Transverse colon (tissue), 4 donors: ENCODE measurements at regions not wholly inside any gene's neighbourhood (a gene's known extent, or its start where the extent isn't known, plus 50 kb on each side); places are given as distances from the start of the nearest gene placed in this dataset.

ENCODE experiments used
- DNase-seq: peaks from one replicate; pipeline ENCODE4 v3.0.0-alpha.2; 2019
- H3K27ac ChIP-seq, 4 donors: fragments of 200-600 bp; sonication (generic); 2 replicates each; pipeline ENCODE4 v1.5.1; 2016 to 2018; ENCODE audit warnings: inconsistent platforms in 4 of 4
- H3K27me3 ChIP-seq: fragments of 200-600 bp; sonication (generic); 2 replicates; pipeline ENCODE4 v1.5.1; 2017; ENCODE audit warnings: inconsistent platforms
- H3K36me3 ChIP-seq, 4 donors: fragments of 200-600 bp; sonication (generic); 2 replicates each; pipeline ENCODE4 v1.5.1; 2017 to 2019; ENCODE audit warnings: inconsistent platforms in 4 of 4
- H3K4me1 ChIP-seq, 4 donors: fragments of 200-600 bp; sonication (generic); 2 replicates each; pipeline ENCODE4 v1.5.1; 2017 to 2020; ENCODE audit warnings: inconsistent platforms in 4 of 4
- H3K4me3 ChIP-seq, 4 donors: fragments of 200-600 bp; sonication (generic); 1 replicate in 1 of 4; 2 replicates in 3 of 4; pipeline versions ENCODE4 v1.5.1 to v1.6.1; 2017 to 2019; ENCODE audit warnings: inconsistent platforms in 4 of 4
- H3K9me3 ChIP-seq, 2 donors: fragments of 200-600 bp; sonication (generic); 2 replicates each; pipeline ENCODE4 v1.5.1; 2017 to 2019; ENCODE audit warnings: inconsistent platforms in 2 of 2
- EP300 ChIP-seq: sonication (generic); formaldehyde crosslinking; IDR thresholded peaks from one replicate; pipeline ENCODE4 v1.6.1; 2017; ENCODE audit warnings: antibody characterized with exemption, low read depth
- POLR2A ChIP-seq: fragments of 450-650 bp; IDR thresholded peaks from one replicate; pipeline ENCODE4 v1.6.1; 2016; ENCODE audit warnings: antibody characterized with exemption, mild to moderate bottlenecking, moderate library complexity
- POLR2AphosphoS5 ChIP-seq, 3 donors: sonication (generic); formaldehyde crosslinking; IDR thresholded peaks; one replicate each; pipeline ENCODE4 v1.6.1; 2016; ENCODE audit warnings: antibody characterized with exemption in 3 of 3
- WGBS, 2 donors: methylation state at CpG; one replicate each; pipeline ENCODE4 v1.1.5; 2018; ENCODE audit warnings: low coverage in 1 of 2; 5-methylcytosine and 5-hydroxymethylcytosine counted together
- in situ Hi-C, 4 donors: fragments of 200-750 bp; cut with MboI; loops; one replicate each; pipeline versions ENCODE4 v1.15.0 to v1.15.1; 2017; ENCODE audit warnings: low sequenced_read_pairs in 3 of 4, low pct_ligation_motif_present in 1 of 4, low pct_unique_long_range_greater_than_20kb in 1 of 4
- intact Hi-C: fragments of 100-400 bp; cut with DNase I; formaldehyde crosslinking; loops from one replicate; pipeline ENCODE4 v1.15.1; 2023; ENCODE audit warnings: low total_unique reads
- TF ChIP-seq, protein P1 (sequence below), 5 experiments: fragments of 200-600 bp in 3 of 5; fragments of 450-650 bp in 2 of 5; sonication (generic) in 3 of 5; IDR thresholded peaks; 1 replicate in 2 of 5; 2 replicates in 3 of 5; pipeline ENCODE4 v1.5.1; 2016 to 2017; ENCODE audit warnings: antibody characterized with exemption in 5 of 5, inconsistent platforms in 3 of 5, mild to moderate bottlenecking in 2 of 5, moderate library complexity in 1 of 5

DNA sequence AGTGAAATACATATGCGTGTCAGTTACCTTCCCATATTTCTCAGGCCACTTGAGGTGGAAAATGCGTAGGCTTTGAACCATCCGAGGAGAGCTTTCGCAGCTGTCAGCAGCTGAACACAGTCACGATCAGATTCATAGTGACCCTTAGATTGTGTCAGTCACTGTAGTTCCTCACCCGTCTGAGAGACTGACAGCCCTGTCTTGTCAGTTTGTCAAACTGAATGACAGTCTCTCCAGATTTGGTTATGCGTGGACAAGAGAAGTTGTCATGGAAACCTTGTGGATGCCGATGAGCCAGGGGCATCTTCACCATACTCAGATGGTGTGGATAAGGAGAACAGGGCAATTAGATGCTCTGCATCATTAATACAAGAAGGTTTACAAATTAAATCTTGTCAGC is 546.3 kb downstream of the TYW1 start:
- in situ Hi-C loops (loop anchor here in 1 of 4 donors (25.0 kb wide), 1 partner anchor 106 kb away; no protein-coding TSS in a partner anchor), intact Hi-C loops (no loop called here)
- no peaks in the 10 kb centered on the region for H3K27me3 ChIP-seq
- no peaks in the 10 kb centered on the region for H3K4me1 ChIP-seq
- H3K27ac ChIP-seq = no peak overlapping the region
- no peaks in the 10 kb centered on the region for H3K9me3 ChIP-seq
- no peaks in the 10 kb centered on the region for H3K36me3 ChIP-seq
- no peak for DNase-seq
- no peak overlapping the region for H3K4me3 ChIP-seq
- no peak for TF ChIP-seq POLR2AphosphoS5 (IDR thresholded peaks at IDR 0.05)
- TF ChIP-seq, protein P1, sequence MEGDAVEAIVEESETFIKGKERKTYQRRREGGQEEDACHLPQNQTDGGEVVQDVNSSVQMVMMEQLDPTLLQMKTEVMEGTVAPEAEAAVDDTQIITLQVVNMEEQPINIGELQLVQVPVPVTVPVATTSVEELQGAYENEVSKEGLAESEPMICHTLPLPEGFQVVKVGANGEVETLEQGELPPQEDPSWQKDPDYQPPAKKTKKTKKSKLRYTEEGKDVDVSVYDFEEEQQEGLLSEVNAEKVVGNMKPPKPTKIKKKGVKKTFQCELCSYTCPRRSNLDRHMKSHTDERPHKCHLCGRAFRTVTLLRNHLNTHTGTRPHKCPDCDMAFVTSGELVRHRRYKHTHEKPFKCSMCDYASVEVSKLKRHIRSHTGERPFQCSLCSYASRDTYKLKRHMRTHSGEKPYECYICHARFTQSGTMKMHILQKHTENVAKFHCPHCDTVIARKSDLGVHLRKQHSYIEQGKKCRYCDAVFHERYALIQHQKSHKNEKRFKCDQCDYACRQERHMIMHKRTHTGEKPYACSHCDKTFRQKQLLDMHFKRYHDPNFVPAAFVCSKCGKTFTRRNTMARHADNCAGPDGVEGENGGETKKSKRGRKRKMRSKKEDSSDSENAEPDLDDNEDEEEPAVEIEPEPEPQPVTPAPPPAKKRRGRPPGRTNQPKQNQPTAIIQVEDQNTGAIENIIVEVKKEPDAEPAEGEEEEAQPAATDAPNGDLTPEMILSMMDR (IDR thresholded peaks at IDR 0.05) = no peak
- no peak for TF ChIP-seq EP300
- TF ChIP-seq POLR2A = no peak
- WGBS, 2 donors = 89% methylated on average over 3 to 8 of the region's 8 CpGs

DNA sequence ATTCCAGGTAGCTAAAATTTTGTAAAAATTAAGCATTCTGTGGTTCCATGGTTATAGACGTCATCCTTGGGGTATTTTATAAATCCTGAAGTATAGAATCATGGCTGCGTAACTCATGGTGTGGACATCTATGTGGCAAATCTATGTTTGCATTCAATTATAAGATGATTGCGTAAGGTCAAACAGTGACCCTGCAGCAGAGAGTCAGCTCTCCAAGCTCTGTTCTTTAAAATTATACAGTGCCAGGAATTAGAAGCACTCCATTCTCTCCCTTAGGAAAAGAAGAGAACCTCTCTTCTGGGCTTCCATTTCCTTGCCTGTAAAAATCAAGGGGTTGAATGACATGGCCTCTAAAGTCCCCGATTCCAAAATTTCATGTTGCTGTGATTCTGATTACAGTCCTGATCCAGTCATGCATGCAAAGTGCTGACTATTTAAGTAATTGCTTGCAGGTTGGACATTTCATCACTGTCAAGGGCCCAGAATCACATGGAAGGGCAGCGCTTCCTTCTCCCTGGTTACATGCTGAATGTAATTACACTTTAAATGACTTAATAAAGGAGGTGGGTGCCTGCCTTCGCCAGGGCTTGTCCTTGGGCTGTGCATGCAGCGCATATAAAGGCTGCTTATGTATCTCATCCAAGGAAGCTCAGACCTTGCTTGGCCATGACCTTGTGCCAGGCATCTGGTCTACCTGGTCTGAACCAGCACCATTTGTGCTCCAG is 550.7 kb downstream of the TYW1 start:
- TF ChIP-seq EP300 (no peak), POLR2AphosphoS5 (IDR thresholded peaks at IDR 0.05) (no peak)
- TF ChIP-seq, protein P1 (IDR thresholded peaks at IDR 0.05) = no peak
- in situ Hi-C loops = loop anchor here in 1 of 4 donors (25.0 kb wide), 1 partner anchor 110 kb away; no protein-coding TSS in a partner anchor
- Histone ChIP-seq H3K9me3 (no peaks in the 10 kb centered on the region), H3K36me3 (no peaks in the 10 kb centered on the region), H3K27ac (no peak overlapping the region), H3K4me1 (no peaks in the 10 kb centered on the region), H3K27me3 (no peaks in the 10 kb centered on the region), H3K4me3 (no peak overlapping the region)
- 88 to 90% methylated on average over 7 of the region's 7 CpGs for WGBS, 2 donors
- DNase-seq = no peak
- intact Hi-C loops = no loop called here

DNA sequence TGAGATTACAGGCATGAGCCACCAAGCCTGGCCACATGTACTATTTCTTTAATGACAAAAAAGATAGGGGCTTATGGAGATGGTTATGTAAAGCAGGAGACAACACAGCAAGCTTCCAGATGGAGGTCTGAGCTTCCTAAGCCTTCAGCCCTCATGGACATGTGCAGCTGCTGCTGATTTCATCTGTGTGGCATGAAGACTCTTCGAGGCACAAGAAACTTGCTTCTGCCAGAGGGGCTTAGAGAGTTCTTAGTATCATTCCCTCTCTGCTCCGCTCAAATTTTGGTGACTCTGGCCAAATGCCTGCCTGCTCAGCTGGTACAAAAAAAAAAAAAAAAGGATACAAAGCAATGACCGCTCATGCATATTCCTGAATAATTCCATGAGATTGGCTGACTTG is 552.5 kb downstream of the TYW1 start:
- intact Hi-C loops (no loop called here), in situ Hi-C loops (loop anchor here in 1 of 4 donors (25.0 kb wide), 1 partner anchor 112 kb away; no protein-coding TSS in a partner anchor)
- Histone ChIP-seq H3K27ac (no peak overlapping the region), H3K27me3 (no peaks in the 10 kb centered on the region), H3K36me3 (no peaks in the 10 kb centered on the region), H3K4me3 (no peak overlapping the region), H3K4me1 (no peaks in the 10 kb centered on the region), H3K9me3 (no peaks in the 10 kb centered on the region)
- DNase-seq = no peak
- TF ChIP-seq EP300 (no peak), POLR2A (no peak), POLR2AphosphoS5 (IDR thresholded peaks at IDR 0.05) (no peak)
- TF ChIP-seq, protein P1 (IDR thresholded peaks at IDR 0.05) = no peak
- WGBS, 2 donors = 76 to 100% methylated on average over 1 to 3 of the region's 3 CpGs

DNA sequence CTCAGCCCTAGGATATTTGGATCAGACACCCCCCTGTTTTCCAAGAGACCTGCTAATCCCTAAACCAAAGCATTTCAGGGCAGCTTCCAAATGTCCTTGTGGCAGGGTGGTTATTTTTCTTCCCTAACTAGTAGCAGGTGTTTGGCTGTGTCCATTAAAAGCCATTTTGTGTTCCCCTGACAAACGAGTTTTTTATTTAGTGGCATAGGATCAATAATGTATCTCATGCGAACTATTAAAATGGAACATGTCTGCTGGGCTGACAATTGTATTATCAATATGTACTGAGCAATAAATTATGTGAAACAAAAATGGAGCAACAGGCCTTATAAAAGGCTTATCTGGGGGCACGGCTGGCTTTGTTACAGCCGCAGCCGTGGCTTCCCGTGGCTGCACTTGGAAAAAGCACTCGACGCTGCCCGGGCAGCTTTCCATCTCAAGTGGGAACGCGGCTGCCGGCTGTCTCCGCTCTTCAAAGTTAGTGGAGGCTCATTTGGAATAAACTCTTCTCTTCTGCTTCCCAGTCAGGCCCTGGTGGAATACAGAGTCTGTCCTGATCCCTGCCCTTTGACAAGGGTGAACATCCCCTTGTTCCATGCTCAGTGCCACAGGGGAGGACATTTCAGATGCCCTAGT is 554.3 kb downstream of the TYW1 start:
- no peaks in the 10 kb centered on the region for H3K27me3 ChIP-seq
- no peaks in the 10 kb centered on the region for H3K4me1 ChIP-seq
- WGBS, 2 donors = 83 to 91% methylated on average over 6 to 13 of the region's 13 CpGs
- no peak for DNase-seq
- intact Hi-C loops (no loop called here), in situ Hi-C loops (no loop called here)
- no peaks in the 10 kb centered on the region for H3K9me3 ChIP-seq
- H3K4me3 ChIP-seq = no peak overlapping the region
- no peak for TF ChIP-seq POLR2AphosphoS5 (IDR thresholded peaks at IDR 0.05)
- TF ChIP-seq POLR2A = no peak
- TF ChIP-seq, protein P1 (IDR thresholded peaks at IDR 0.05) = no peak
- no peak for TF ChIP-seq EP300
- no peak overlapping the region for H3K27ac ChIP-seq
- H3K36me3 ChIP-seq = no peaks in the 10 kb centered on the region
